Karpas-422 (cell line): ENCODE measurements at regions not wholly inside any gene's neighbourhood (a gene's known extent, or its start where the extent isn't known, plus 50 kb on each side); places are given as distances from the start of the nearest gene placed in this dataset.
"Not testable (repeated sequence)": the region's sequence is repeated elsewhere in the genome, so short reads cannot be mapped to it uniquely, and the experiment has no call there.

Experiments
- DNase-seq: peaks from one replicate; pipeline ENCODE4 v3.0.0-alpha.2; 2015
- H2AFZ ChIP-seq: fragments of 200-600 bp; sonication (generic); 2 replicates; pipeline ENCODE4 v1.6.1; 2014; ENCODE audit warnings: antibody characterized with exemption, low read length, mixed read lengths
- H3K27ac ChIP-seq: fragments of 200-600 bp; sonication (generic); 2 replicates; pipeline ENCODE4 v1.5.1; 2014; ENCODE audit warnings: mild to moderate bottlenecking, low read length, moderate library complexity
- H3K27me3 ChIP-seq: fragments of 200-600 bp; sonication (generic); 2 replicates; pipeline ENCODE4 v1.6.1; 2014; ENCODE audit warnings: low read length, mixed read lengths
- H3K36me3 ChIP-seq: fragments of 200-600 bp; sonication (generic); 2 replicates; pipeline ENCODE4 v1.6.1; 2014; ENCODE audit warnings: low read length, mixed read lengths; ENCODE audit not compliant: insufficient read depth
- H3K4me1 ChIP-seq: fragments of 200-600 bp; sonication (generic); 2 replicates; pipeline ENCODE4 v1.6.1; 2014; ENCODE audit warnings: mild to moderate bottlenecking, low read length, mixed read lengths
- H3K4me2 ChIP-seq: fragments of 200-600 bp; sonication (generic); 2 replicates; pipeline ENCODE4 v1.6.1; 2014; ENCODE audit warnings: low read length, low read depth, mild to moderate bottlenecking; ENCODE audit not compliant: poor library complexity, severe bottlenecking
- H3K4me3 ChIP-seq: fragments of 200-600 bp; sonication (generic); 2 replicates; pipeline ENCODE4 v1.5.1; 2014; ENCODE audit warnings: mild to moderate bottlenecking, antibody characterized with exemption, low read length, mixed read lengths
- H3K79me2 ChIP-seq: fragments of 200-600 bp; sonication (generic); 2 replicates; pipeline ENCODE4 v1.6.1; 2014; ENCODE audit warnings: mild to moderate bottlenecking, low read length, mixed read lengths
- H3K9ac ChIP-seq: fragments of 200-600 bp; sonication (generic); 2 replicates; pipeline ENCODE4 v1.6.0; 2014; ENCODE audit warnings: low read length
- H3K9me2 ChIP-seq: fragments of 200-600 bp; sonication (generic), shearing (Covaris generic); replicated peaks from 2 replicates; pipeline ENCODE4 v1.6.0; 2014; ENCODE audit warnings: mild to moderate bottlenecking, low read length, moderate library complexity; ENCODE audit not compliant: insufficient read depth
- H3K9me3 ChIP-seq: fragments of 300-700, 200-600 bp; sonication (generic); 2 replicates; pipeline ENCODE4 v1.6.1; 2014; ENCODE audit warnings: low read length, mixed read lengths
- H4K20me1 ChIP-seq: fragments of 200-600 bp; sonication (generic); 2 replicates; pipeline ENCODE4 v1.6.1; 2014; ENCODE audit warnings: mild to moderate bottlenecking, antibody characterized with exemption, low read length, low read depth; ENCODE audit not compliant: insufficient read depth

DNA sequence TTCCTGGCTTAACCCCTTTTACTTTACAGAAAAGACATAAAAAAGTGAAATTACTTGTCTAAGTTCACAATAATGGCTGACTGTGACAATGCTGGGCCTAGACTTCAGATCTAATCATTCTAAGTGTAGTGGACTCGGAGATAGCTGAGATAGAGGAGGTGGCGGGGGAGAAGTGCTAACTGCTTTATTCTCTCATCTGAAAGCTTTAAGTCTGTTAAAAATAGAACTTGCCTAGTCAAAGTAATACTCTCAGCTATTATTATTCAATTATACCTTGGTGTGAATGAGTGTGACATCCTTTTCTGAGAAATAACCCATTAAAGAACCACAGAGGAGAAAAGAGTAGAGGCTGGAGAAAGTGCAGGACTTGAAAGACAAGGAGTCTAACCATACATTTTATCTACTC is 96.1 kb upstream of the OLIG2 start:
- no peak for DNase-seq
- no peak overlapping the region for H3K9ac ChIP-seq
- no peak overlapping the region for H3K4me2 ChIP-seq
- no peaks in the 10 kb centered on the region for H3K36me3 ChIP-seq
- no peak overlapping the region for H3K27ac ChIP-seq
- H3K27me3 ChIP-seq: no peaks in the 10 kb centered on the region
- no peaks in the 10 kb centered on the region for H3K9me2 ChIP-seq
- no peak overlapping the region for H3K4me3 ChIP-seq
- H4K20me1 ChIP-seq: no peaks in the 10 kb centered on the region
- no peak overlapping the region for H2AFZ ChIP-seq
- H3K79me2 ChIP-seq: no peaks in the 10 kb centered on the region
- H3K9me3 ChIP-seq: no peaks in the 10 kb centered on the region
- no peaks in the 10 kb centered on the region for H3K4me1 ChIP-seq

GRCh38 chr21:32930673-32931072 is 95.1 kb upstream of the OLIG2 start:
- H3K79me2 ChIP-seq: no peaks in the 10 kb centered on the region
- no peaks in the 10 kb centered on the region for H4K20me1 ChIP-seq
- no peak overlapping the region for H3K4me3 ChIP-seq
- DNase-seq: no peak
- H3K27me3 ChIP-seq: no peaks in the 10 kb centered on the region
- no peaks in the 10 kb centered on the region for H3K36me3 ChIP-seq
- no peak overlapping the region for H2AFZ ChIP-seq
- no peaks in the 10 kb centered on the region for H3K4me1 ChIP-seq
- H3K9me3 ChIP-seq: no peaks in the 10 kb centered on the region
- no peak overlapping the region for H3K27ac ChIP-seq
- no peak overlapping the region for H3K4me2 ChIP-seq
- H3K9me2 ChIP-seq: no peaks in the 10 kb centered on the region
- H3K9ac ChIP-seq: no peak overlapping the region

GRCh38 chr21:32934068-32934467 is 91.7 kb upstream of the OLIG2 start:
- not testable (repeated sequence) for H3K9me2 ChIP-seq, H3K27me3 ChIP-seq, H4K20me1 ChIP-seq, H3K36me3 ChIP-seq, H3K4me3 ChIP-seq, H3K4me2 ChIP-seq, H3K79me2 ChIP-seq, H2AFZ ChIP-seq, H3K9ac ChIP-seq, DNase-seq, H3K4me1 ChIP-seq, H3K9me3 ChIP-seq, H3K27ac ChIP-seq

DNA sequence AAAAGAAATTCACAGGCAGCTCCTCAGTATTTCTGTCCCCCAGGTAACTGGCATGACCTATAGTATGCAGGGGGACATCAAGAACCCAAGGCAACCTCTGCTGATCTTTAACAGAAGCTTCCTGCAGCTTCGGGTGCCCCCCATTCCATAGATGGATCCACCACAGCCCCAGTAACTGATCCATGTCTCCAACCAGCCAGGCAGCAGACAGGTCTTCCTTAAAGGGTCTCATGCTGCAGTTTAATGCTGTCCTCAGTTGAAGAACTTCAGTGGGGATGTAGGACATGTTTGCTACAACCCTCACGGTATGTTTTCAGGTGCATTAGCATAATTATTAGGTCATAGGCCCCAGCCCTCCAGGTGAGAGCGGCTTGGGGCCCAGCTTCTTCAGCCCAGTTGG is 90.9 kb upstream of the OLIG2 start:
- Histone ChIP-seq H3K4me1 (no peaks in the 10 kb centered on the region), H3K27ac (no peak overlapping the region), H3K9me3 (no peaks in the 10 kb centered on the region), H3K36me3 (no peaks in the 10 kb centered on the region), H3K4me2 (no peak overlapping the region), H4K20me1 (no peaks in the 10 kb centered on the region), H3K27me3 (no peaks in the 10 kb centered on the region), H3K9me2 (no peaks in the 10 kb centered on the region), H2AFZ (no peak overlapping the region), H3K4me3 (no peak overlapping the region), H3K79me2 (no peaks in the 10 kb centered on the region), H3K9ac (no peak overlapping the region)
- DNase-seq: no peak

DNA sequence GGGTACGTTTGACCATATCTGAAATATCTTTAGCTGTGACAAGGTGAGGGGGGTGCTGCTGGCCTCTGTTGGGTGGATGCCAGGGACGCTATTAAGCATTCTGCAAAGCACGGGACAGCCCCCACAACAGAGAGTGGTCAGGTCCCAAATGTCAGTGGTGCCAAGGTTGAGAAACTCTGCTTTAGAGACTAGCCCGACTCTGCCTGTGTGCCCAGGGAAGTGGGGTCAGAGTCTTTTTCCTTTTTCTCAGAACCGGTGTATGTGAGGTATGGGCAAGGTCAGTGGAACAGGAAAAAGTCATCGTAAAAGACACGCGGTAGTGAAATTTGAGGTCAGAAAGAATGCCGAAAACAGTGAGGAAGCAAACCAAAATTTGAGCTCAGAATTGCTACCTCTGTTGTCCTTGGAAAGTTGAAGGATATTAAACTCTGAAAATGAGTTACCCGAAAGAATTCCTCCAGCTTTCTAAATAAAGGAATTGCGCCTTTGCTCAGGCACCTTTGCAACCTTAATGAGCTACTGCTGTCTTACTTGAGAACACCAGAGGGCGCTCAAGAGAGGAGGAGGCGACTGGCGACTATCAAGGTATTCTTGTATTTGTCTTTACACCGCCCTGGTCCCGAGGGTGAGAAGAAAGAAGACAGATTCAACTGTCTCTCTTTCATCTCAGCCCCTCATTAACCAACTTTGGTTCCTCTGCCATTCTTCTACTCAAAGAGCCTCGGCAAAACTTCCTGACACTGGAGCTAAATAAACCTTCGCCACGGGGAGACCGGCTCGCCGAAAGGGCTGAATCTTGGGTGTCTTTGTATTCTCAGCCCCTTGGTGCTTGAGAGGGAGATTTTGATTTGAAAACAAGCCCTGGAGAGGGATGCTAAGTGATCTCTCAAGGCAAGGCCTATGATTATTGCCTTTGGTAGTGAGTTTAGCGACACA is 85.4 kb upstream of the OLIG2 start:
- Histone ChIP-seq H3K4me3 (no peak overlapping the region), H3K4me1 (no peaks in the 10 kb centered on the region), H3K36me3 (no peaks in the 10 kb centered on the region), H3K79me2 (no peaks in the 10 kb centered on the region), H3K27ac (no peak overlapping the region), H3K9ac (no peak overlapping the region), H2AFZ (no peak overlapping the region), H3K9me2 (no peaks in the 10 kb centered on the region), H3K9me3 (no peaks in the 10 kb centered on the region), H3K27me3 (no peaks in the 10 kb centered on the region), H3K4me2 (no peak overlapping the region), H4K20me1 (no peaks in the 10 kb centered on the region)
- peak; percentile 81 for DNase-seq

GRCh38 chr21:32941263-32941662 is 84.5 kb upstream of the OLIG2 start:
- Histone ChIP-seq H2AFZ (no peak overlapping the region), H3K27ac (no peak overlapping the region), H3K36me3 (no peaks in the 10 kb centered on the region), H3K9ac (no peak overlapping the region), H3K9me3 (no peaks in the 10 kb centered on the region), H3K4me3 (no peak overlapping the region), H3K4me2 (no peak overlapping the region), H3K27me3 (no peaks in the 10 kb centered on the region), H4K20me1 (no peaks in the 10 kb centered on the region), H3K9me2 (no peaks in the 10 kb centered on the region), H3K4me1 (no peaks in the 10 kb centered on the region), H3K79me2 (no peaks in the 10 kb centered on the region)
- DNase-seq: no peak

DNA sequence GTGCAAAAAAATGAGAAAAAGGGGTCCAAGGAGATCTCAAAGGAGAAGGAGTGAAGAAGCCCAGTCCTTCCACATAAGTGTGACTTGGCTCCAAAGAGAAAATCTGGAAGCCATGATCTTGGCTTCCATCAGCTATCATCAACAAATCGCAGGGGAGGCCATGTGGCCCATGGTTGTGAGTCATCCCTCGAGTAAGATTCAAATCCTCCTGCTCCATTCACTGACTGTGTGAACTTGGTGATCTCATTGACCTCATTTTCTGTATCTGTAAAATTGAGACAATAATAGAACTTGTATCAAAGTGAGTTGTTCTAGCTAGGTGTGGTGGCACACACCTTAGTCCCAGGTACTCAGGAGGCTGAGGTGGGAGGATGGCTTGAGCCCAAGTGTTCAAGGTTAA is 79.1 kb upstream of the OLIG2 start:
- Histone ChIP-seq H3K79me2 (no peaks in the 10 kb centered on the region), H3K9me2 (no peaks in the 10 kb centered on the region), H3K4me2 (no peak overlapping the region), H3K27me3 (no peaks in the 10 kb centered on the region), H3K36me3 (no peaks in the 10 kb centered on the region), H2AFZ (no peak overlapping the region), H3K9ac (no peak overlapping the region), H3K4me1 (no peaks in the 10 kb centered on the region), H4K20me1 (no peaks in the 10 kb centered on the region), H3K27ac (no peak overlapping the region), H3K9me3 (no peaks in the 10 kb centered on the region), H3K4me3 (no peak overlapping the region)
- no peak for DNase-seq

DNA sequence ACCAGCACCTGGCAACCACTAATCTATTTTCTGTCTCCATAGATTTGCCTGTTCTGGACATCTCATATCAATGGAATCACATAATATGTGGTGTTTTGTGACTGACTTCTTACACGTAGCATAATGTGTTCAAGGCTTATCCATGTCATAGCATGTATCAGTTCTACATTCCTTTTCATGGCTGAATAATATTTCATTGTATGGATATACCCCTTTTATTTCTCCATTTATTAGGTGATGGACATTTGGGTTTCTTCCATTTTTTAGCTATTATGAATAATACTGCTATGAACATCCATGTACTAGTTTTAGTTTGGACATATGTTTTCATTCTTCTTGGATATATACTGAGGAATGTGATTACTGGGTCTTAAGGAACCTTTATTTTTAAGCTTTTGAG is 78.0 kb upstream of the OLIG2 start:
- no peaks in the 10 kb centered on the region for H3K9me3 ChIP-seq
- H2AFZ ChIP-seq: no peak overlapping the region
- H4K20me1 ChIP-seq: no peaks in the 10 kb centered on the region
- no peak overlapping the region for H3K4me2 ChIP-seq
- no peaks in the 10 kb centered on the region for H3K27me3 ChIP-seq
- H3K4me3 ChIP-seq: no peak overlapping the region
- H3K4me1 ChIP-seq: no peaks in the 10 kb centered on the region
- no peaks in the 10 kb centered on the region for H3K9me2 ChIP-seq
- DNase-seq: no peak
- no peaks in the 10 kb centered on the region for H3K79me2 ChIP-seq
- H3K27ac ChIP-seq: no peak overlapping the region
- H3K36me3 ChIP-seq: no peaks in the 10 kb centered on the region
- H3K9ac ChIP-seq: no peak overlapping the region
